Uterus (tissue), 3 donors: ENCODE measurements at regions not wholly inside any gene's neighbourhood (a gene's known extent, or its start where the extent isn't known, plus 50 kb on each side); places are given as distances from the start of the nearest gene placed in this dataset.

Experiments used
- DNase-seq, 2 donors: peaks; one replicate each; pipeline ENCODE4 v3.0.0-alpha.2; 2019 to 2020
- H3K27ac ChIP-seq, 2 donors: fragments of 200-600 bp; sonication (generic); 1 replicate in 1 of 2; 2 replicates in 1 of 2; pipeline ENCODE4 v1.5.1; 2016 to 2018
- H3K27me3 ChIP-seq, 2 donors: fragments of 200-600 bp; sonication (generic); one replicate each; pipeline ENCODE4 v1.5.1; 2018 to 2019; ENCODE audit warnings: control low read depth in 1 of 2
- H3K36me3 ChIP-seq, 2 donors: fragments of 200-600 bp; sonication (generic); one replicate each; pipeline ENCODE4 v1.5.1; 2019; ENCODE audit warnings: control low read depth in 1 of 2
- H3K4me1 ChIP-seq, 2 donors: fragments of 200-600 bp; sonication (generic); one replicate each; pipeline ENCODE4 v1.5.1; 2018 to 2019; ENCODE audit warnings: control low read depth in 1 of 2
- H3K4me3 ChIP-seq, 2 donors: fragments of 200-600 bp; sonication (generic); 1 replicate in 1 of 2; 2 replicates in 1 of 2; pipeline ENCODE4 v1.5.1; 2018 to 2019; ENCODE audit warnings: mild to moderate bottlenecking in 1 of 2
- H3K9me3 ChIP-seq, 2 donors: fragments of 200-600 bp; sonication (generic); one replicate each; pipeline ENCODE4 v1.5.1; 2019; ENCODE audit warnings: control low read depth in 1 of 2
- POLR2A ChIP-seq, 2 donors: fragments of 450-650 bp; IDR thresholded peaks; one replicate each; pipeline ENCODE4 v1.6.1; 2016; ENCODE audit warnings: antibody characterized with exemption in 2 of 2, mild to moderate bottlenecking in 1 of 2, moderate library complexity in 1 of 2
- intact Hi-C: fragments of 100-400 bp; cut with DNase I; formaldehyde crosslinking; loops from one replicate; pipeline ENCODE4 v1.15.1; 2023; ENCODE audit warnings: low total_unique reads
- TF ChIP-seq, protein P1 (sequence below), 4 experiments: fragments of 200-600 bp in 2 of 4; fragments of 450-650 bp in 2 of 4; sonication (generic) in 2 of 4; IDR thresholded peaks; one replicate each; pipeline ENCODE4 v1.5.1; 2016 to 2019; ENCODE audit warnings: antibody characterized with exemption in 4 of 4, mild to moderate bottlenecking in 2 of 4, moderate library complexity in 1 of 4
- donor health status: DM: yes; HTN: yes; CAD: no.

DNA sequence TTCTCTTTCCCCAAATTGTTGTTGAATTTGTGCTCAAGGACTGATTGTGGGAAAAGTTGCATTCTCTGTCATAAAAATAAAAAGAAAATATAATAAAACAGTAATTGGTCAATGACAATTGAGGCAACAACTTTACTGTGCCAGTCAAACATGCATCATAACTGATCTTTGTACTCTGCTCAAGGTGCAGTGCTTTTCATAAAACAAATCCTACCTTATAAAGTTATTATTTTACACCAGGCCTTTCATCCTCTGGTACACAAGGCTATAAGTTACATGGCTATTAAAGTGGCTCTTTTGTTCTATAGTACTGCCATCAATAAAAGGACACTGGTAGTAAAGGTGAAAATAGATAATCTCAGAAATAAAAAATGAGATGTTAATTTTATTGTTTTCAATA is 761.9 kb downstream of the SATB2 start:
- H3K36me3 ChIP-seq: no peaks in the 10 kb centered on the region
- H3K27ac ChIP-seq: no peak overlapping the region
- TF ChIP-seq POLR2A (IDR thresholded peaks at IDR 0.05): no peak
- TF ChIP-seq, protein P1, sequence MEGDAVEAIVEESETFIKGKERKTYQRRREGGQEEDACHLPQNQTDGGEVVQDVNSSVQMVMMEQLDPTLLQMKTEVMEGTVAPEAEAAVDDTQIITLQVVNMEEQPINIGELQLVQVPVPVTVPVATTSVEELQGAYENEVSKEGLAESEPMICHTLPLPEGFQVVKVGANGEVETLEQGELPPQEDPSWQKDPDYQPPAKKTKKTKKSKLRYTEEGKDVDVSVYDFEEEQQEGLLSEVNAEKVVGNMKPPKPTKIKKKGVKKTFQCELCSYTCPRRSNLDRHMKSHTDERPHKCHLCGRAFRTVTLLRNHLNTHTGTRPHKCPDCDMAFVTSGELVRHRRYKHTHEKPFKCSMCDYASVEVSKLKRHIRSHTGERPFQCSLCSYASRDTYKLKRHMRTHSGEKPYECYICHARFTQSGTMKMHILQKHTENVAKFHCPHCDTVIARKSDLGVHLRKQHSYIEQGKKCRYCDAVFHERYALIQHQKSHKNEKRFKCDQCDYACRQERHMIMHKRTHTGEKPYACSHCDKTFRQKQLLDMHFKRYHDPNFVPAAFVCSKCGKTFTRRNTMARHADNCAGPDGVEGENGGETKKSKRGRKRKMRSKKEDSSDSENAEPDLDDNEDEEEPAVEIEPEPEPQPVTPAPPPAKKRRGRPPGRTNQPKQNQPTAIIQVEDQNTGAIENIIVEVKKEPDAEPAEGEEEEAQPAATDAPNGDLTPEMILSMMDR (IDR thresholded peaks at IDR 0.05): no peak
- H3K4me1 ChIP-seq: no peaks in the 10 kb centered on the region
- DNase-seq: no peak
- intact Hi-C loops: no loop called here
- H3K27me3 ChIP-seq: no peaks in the 10 kb centered on the region
- no peaks in the 10 kb centered on the region for H3K9me3 ChIP-seq
- H3K4me3 ChIP-seq: no peak overlapping the region

- no peaks in the 10 kb centered on the region for H3K36me3 ChIP-seq
- H3K4me3 ChIP-seq: no peak overlapping the region
- DNase-seq: no peak
- TF ChIP-seq, protein P1 (IDR thresholded peaks at IDR 0.05): no peak
- TF ChIP-seq POLR2A (IDR thresholded peaks at IDR 0.05): no peak
- no peaks in the 10 kb centered on the region for H3K9me3 ChIP-seq
- intact Hi-C loops: no loop called here
- no peaks in the 10 kb centered on the region for H3K27me3 ChIP-seq
- H3K27ac ChIP-seq: no peak overlapping the region
- no peaks in the 10 kb centered on the region for H3K4me1 ChIP-seq
These were observed 764.7 kb downstream of the SATB2 start for GRCh38 chr2:198692907-198693510.

DNA sequence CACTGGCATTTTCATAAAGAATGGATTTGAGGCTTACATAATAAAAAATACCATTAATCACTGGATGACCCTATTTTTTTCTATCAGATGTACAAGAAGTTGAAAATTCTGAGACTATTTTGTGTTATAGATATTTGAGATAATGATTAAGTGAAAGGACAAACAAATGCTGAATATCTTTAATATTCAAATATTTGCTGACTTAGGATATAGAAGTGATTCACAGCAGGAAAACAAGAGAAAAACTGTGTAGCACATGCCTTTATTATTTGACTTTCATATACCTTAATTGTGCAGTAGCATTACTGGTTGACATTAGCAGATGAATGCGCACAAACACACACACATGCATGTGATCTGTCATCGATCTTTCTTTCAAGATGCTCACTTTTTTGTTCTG is 766.5 kb downstream of the SATB2 start:
- H3K9me3 ChIP-seq: no peaks in the 10 kb centered on the region
- no peak for DNase-seq
- H3K27me3 ChIP-seq: no peaks in the 10 kb centered on the region
- no peaks in the 10 kb centered on the region for H3K36me3 ChIP-seq
- TF ChIP-seq, protein P1 (IDR thresholded peaks at IDR 0.05): no peak
- TF ChIP-seq POLR2A (IDR thresholded peaks at IDR 0.05): no peak
- no peaks in the 10 kb centered on the region for H3K4me1 ChIP-seq
- intact Hi-C loops: no loop called here
- no peak overlapping the region for H3K27ac ChIP-seq
- no peak overlapping the region for H3K4me3 ChIP-seq

DNA sequence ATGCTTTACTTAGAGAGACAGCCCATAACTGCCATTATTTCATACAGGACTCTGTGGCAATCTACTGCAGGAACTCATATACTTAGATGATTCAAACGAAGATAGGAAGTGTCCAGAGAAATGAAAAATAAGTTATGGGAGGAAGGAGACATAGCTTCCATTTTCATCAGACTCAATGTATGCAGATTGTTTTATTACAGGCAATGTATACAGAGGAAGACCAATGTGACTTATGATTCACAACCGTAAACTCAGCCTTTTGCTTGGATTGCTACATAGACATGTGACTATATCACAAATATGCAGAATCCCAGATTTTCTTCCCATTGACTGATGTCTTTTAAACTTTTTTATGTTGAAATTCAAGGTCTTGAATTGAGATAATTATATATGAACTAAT is 793.4 kb downstream of the SATB2 start:
- TF ChIP-seq, protein P1 (IDR thresholded peaks at IDR 0.05): no peak
- no peak for TF ChIP-seq POLR2A (IDR thresholded peaks at IDR 0.05)
- no peaks in the 10 kb centered on the region for H3K9me3 ChIP-seq
- H3K36me3 ChIP-seq: no peaks in the 10 kb centered on the region
- intact Hi-C loops: no loop called here
- no peak overlapping the region for H3K4me3 ChIP-seq
- H3K27me3 ChIP-seq: no peaks in the 10 kb centered on the region
- no peaks in the 10 kb centered on the region for H3K4me1 ChIP-seq
- DNase-seq: no peak
- no peak overlapping the region for H3K27ac ChIP-seq

- Histone ChIP-seq H3K27me3 (no peaks in the 10 kb centered on the region), H3K4me1 (no peaks in the 10 kb centered on the region), H3K36me3 (no peaks in the 10 kb centered on the region), H3K4me3 (no peak overlapping the region), H3K9me3 (no peaks in the 10 kb centered on the region), H3K27ac (no peak overlapping the region)
- intact Hi-C loops: no loop called here
- no peak for DNase-seq
- TF ChIP-seq POLR2A (IDR thresholded peaks at IDR 0.05): no peak
- TF ChIP-seq, protein P1 (IDR thresholded peaks at IDR 0.05): no peak
These were observed 794.8 kb downstream of the SATB2 start for GRCh38 chr2:198662905-198663304.
